Adrenal gland (tissue), 9 donors: ENCODE measurements at regions not wholly inside any gene's neighbourhood (a gene's known extent, or its start where the extent isn't known, plus 50 kb on each side); places are given as distances from the start of the nearest gene placed in this dataset.

ENCODE experiments used
- DNase-seq, 7 donors: peaks; one replicate each; pipeline ENCODE4 v3.0.0-alpha.2; 2019 to 2020
- H3K27ac ChIP-seq, 5 donors: fragments of 200-600 bp; sonication (generic) in 4 of 5; 1 replicate in 3 of 5; 2 replicates in 2 of 5; pipeline versions ENCODE4 v1.5.1 to v1.8.0; 2016 to 2020; ENCODE audit warnings: mild to moderate bottlenecking in 1 of 5
- H3K27me3 ChIP-seq: fragments of 200-600 bp; 2 replicates; pipeline ENCODE4 v1.8.0; 2021
- H3K36me3 ChIP-seq, 2 donors: fragments of 200-600 bp; replicated peaks in 1 of 2; 1 replicate in 1 of 2; 2 replicates in 1 of 2; pipeline versions ENCODE4 v1.5.1 to v1.8.0; 2018 to 2022
- H3K4me1 ChIP-seq, 2 donors: fragments of 200-600 bp; replicated peaks in 1 of 2; 1 replicate in 1 of 2; 2 replicates in 1 of 2; pipeline versions ENCODE4 v1.5.1 to v1.8.0; 2018 to 2021
- H3K4me3 ChIP-seq, 4 donors: fragments of 200-600 bp; sonication (generic) in 3 of 4; one replicate each; pipeline ENCODE4 v1.5.1; 2016 to 2018
- H3K9me3 ChIP-seq, 3 donors: fragments of 200-600 bp; sonication (generic) in 1 of 3; replicated peaks in 1 of 3; 1 replicate in 2 of 3; 2 replicates in 1 of 3; pipeline versions ENCODE4 v1.5.1 to v1.8.0; 2016 to 2021
- POLR2A ChIP-seq, 2 donors: fragments of 450-650 bp; IDR thresholded peaks; one replicate each; pipeline ENCODE4 v1.6.1; 2017; ENCODE audit warnings: antibody characterized with exemption in 2 of 2, mild to moderate bottlenecking in 2 of 2, moderate library complexity in 1 of 2
- WGBS, 4 donors: extraction: QIAGEN DNeasy Blood & Tissue Kit in 2 of 4; methylation state at CpG; one replicate each; pipeline versions ENCODE4 v1.1.5 to v1.1.7; 2013 to 2017; 5-methylcytosine and 5-hydroxymethylcytosine counted together
- intact Hi-C, 2 donors: fragments of 100-400 bp; cut with DNase I; formaldehyde crosslinking; loops; one replicate each; pipeline versions ENCODE4 v1.14.1 to v1.15.0; 2022 to 2023
- TF ChIP-seq, protein P1 (sequence below), 6 experiments: fragments of 450-650 bp in 4 of 6; fragments of 200-600 bp in 2 of 6; sonication (generic) in 1 of 6; IDR thresholded peaks; 1 replicate in 5 of 6; 2 replicates in 1 of 6; pipeline versions ENCODE4 v1.5.1 to v1.8.0; 2016 to 2021; ENCODE audit warnings: antibody characterized with exemption in 6 of 6, mild to moderate bottlenecking in 2 of 6, moderate library complexity in 1 of 6
- donor health status: healthy with polysubstance abuse.
- donor health status: Bipolar disorder and iron deficiency.
- donor health status: DM: yes; HTN: yes; CAD: no.
- donor health status: DM: no; HTN: no; CAD: no.
- donor health status: DM: no; HTN: no; CAD: no.

DNA sequence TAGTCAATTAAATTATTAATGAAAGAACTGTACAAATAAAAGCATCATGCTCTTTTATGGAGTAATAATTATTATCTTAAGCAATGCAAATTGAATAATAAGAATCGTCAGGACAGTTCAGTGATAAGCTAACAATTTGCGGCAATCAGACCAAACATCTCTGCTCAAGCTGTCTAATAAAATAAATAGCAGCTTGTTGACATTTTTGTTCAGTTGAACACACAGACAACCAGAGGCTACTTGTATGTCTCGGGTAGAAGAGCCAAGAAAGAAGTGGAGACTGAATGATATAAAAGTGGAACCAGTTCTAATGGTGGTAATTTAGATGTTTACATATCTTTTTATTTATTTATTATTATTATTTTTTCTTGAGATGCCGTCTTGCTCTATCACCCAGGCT is 57.4 kb upstream of the FOXN3 start:
- no peaks in the 10 kb centered on the region for H3K9me3 ChIP-seq
- H3K4me1 ChIP-seq, result peaks cover 0 to 8% of the 10 kb centered on the region in 2 donors
- no peaks in the 10 kb centered on the region for H3K27me3 ChIP-seq
- TF ChIP-seq, protein P1, sequence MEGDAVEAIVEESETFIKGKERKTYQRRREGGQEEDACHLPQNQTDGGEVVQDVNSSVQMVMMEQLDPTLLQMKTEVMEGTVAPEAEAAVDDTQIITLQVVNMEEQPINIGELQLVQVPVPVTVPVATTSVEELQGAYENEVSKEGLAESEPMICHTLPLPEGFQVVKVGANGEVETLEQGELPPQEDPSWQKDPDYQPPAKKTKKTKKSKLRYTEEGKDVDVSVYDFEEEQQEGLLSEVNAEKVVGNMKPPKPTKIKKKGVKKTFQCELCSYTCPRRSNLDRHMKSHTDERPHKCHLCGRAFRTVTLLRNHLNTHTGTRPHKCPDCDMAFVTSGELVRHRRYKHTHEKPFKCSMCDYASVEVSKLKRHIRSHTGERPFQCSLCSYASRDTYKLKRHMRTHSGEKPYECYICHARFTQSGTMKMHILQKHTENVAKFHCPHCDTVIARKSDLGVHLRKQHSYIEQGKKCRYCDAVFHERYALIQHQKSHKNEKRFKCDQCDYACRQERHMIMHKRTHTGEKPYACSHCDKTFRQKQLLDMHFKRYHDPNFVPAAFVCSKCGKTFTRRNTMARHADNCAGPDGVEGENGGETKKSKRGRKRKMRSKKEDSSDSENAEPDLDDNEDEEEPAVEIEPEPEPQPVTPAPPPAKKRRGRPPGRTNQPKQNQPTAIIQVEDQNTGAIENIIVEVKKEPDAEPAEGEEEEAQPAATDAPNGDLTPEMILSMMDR (IDR thresholded peaks at IDR 0.05), result no peak
- no peak for TF ChIP-seq POLR2A (IDR thresholded peaks at IDR 0.05)
- DNase-seq, result no peak
- intact Hi-C loops, result no loop called here
- no peaks in the 10 kb centered on the region for H3K36me3 ChIP-seq
- H3K27ac ChIP-seq, result no peak overlapping the region
- no peak overlapping the region for H3K4me3 ChIP-seq
- WGBS, 4 donors, result 73 to 84% (median 78%) methylated on average over 4 of the region's 4 CpGs

DNA sequence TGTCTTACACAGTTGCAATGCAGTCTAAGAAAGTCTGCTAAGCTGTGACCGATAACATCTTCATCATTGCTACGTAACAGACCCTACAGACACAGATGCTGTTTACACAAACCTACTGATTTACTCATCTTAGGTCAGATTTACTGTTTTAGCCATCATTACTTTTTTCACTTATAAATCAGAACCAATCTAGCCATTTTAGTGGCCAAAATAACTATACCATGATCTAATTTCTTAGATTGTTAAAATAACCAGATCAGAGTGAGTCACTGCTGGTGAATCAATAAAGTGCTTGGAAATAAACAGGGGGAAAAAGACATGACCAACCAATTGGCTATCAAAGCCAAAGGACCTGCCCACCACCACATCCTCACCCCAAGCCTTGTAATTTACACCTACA is 57.0 kb upstream of the FOXN3 start:
- TF ChIP-seq POLR2A (IDR thresholded peaks at IDR 0.05), result no peak
- TF ChIP-seq, protein P1 (IDR thresholded peaks at IDR 0.05), result no peak
- intact Hi-C loops, result no loop called here
- 64 to 84% (median 82%) methylated on average over 2 of the region's 2 CpGs for WGBS, 4 donors
- Histone ChIP-seq H3K27me3 (no peaks in the 10 kb centered on the region), H3K36me3 (no peaks in the 10 kb centered on the region), H3K4me1 (peaks cover 0 to 8% of the 10 kb centered on the region in 2 donors), H3K9me3 (no peaks in the 10 kb centered on the region), H3K4me3 (no peak overlapping the region), H3K27ac (no peak overlapping the region)
- no peak for DNase-seq

DNA sequence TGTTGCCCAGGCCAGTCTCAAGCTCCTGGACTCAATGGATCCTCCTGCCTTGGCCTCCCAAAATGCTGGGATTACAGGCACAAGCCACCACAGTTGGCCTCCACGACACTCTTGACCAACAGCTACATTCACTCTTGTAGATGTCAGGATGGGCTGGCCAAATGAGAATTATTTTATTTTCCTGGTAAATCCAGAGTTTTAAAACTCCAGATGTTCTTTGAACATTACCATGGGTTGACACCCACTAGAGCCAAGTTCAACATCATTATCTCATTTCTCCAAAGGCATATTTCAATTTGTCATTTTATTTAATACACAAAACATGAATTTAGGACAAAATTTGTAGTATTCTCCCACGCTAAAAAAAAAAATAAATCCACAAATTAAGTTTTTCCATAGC is 56.5 kb upstream of the FOXN3 start:
- H3K9me3 ChIP-seq, result no peaks in the 10 kb centered on the region
- WGBS, 4 donors, result 71 to 86% (median 82%) methylated on average over 2 of the region's 2 CpGs
- no peak overlapping the region for H3K4me3 ChIP-seq
- no peaks in the 10 kb centered on the region for H3K36me3 ChIP-seq
- peaks cover 0 to 8% of the 10 kb centered on the region in 2 donors for H3K4me1 ChIP-seq
- TF ChIP-seq, protein P1 (IDR thresholded peaks at IDR 0.05), result no peak
- no peak for TF ChIP-seq POLR2A (IDR thresholded peaks at IDR 0.05)
- DNase-seq, result no peak
- intact Hi-C loops, result no loop called here
- H3K27ac ChIP-seq, result no peak overlapping the region
- H3K27me3 ChIP-seq, result no peaks in the 10 kb centered on the region

DNA sequence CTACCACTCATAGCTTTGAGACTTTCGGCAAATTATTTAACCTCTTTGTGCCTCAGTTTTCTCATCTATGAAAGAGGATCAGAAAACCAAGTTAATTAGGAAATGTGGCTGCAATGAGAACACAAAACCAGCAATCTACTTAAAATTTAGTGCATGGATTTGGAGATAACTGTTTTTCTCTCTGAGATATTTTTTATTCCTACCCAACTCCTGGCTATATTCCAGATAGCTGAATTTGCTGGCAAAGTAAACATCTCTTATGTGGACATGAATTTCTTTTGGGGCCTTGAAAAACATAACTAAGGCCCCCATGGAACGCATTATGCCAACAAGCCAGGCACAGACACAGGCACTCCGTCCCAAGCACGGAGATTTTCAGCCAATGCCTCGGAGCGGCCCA is 53.4 kb upstream of the FOXN3 start:
- Histone ChIP-seq H3K4me1 (no peaks in the 10 kb centered on the region), H3K4me3 (no peak overlapping the region), H3K27me3 (no peaks in the 10 kb centered on the region), H3K36me3 (no peaks in the 10 kb centered on the region), H3K9me3 (no peaks in the 10 kb centered on the region), H3K27ac (no peak overlapping the region)
- no peak for DNase-seq
- intact Hi-C loops, result no loop called here
- 85 to 100% (median 95%) methylated on average over 5 to 6 of the region's 6 CpGs for WGBS, 4 donors
- no peak for TF ChIP-seq POLR2A (IDR thresholded peaks at IDR 0.05)
- TF ChIP-seq, protein P1 (IDR thresholded peaks at IDR 0.05), result no peak
